DND-41 (cell line): ENCODE measurements at regions not wholly inside any gene's neighbourhood (a gene's known extent, or its start where the extent isn't known, plus 50 kb on each side); places are given as distances from the start of the nearest gene placed in this dataset.

ENCODE experiments used
- EZH2 ChIP-seq: IDR thresholded peaks from 3 replicates; pipeline ENCODE4 v1.6.1; 2012; ENCODE audit warnings: borderline replicate concordance, low read depth, mild to moderate bottlenecking, moderate library complexity, low read length, inconsistent platforms; ENCODE audit not compliant: severe bottlenecking
- TF ChIP-seq, protein P1 (sequence below): IDR thresholded peaks from 2 replicates; pipeline ENCODE4 v1.5.1; 2012; ENCODE audit warnings: borderline replicate concordance, low read length, moderate library complexity, mild to moderate bottlenecking; ENCODE audit not compliant: poor library complexity, severe bottlenecking; ENCODE audit errors: extremely low read depth

GRCh38 chr20:40422656-40423055, 266.4 kb downstream of the MAFB start:
- TF ChIP-seq, protein P1, sequence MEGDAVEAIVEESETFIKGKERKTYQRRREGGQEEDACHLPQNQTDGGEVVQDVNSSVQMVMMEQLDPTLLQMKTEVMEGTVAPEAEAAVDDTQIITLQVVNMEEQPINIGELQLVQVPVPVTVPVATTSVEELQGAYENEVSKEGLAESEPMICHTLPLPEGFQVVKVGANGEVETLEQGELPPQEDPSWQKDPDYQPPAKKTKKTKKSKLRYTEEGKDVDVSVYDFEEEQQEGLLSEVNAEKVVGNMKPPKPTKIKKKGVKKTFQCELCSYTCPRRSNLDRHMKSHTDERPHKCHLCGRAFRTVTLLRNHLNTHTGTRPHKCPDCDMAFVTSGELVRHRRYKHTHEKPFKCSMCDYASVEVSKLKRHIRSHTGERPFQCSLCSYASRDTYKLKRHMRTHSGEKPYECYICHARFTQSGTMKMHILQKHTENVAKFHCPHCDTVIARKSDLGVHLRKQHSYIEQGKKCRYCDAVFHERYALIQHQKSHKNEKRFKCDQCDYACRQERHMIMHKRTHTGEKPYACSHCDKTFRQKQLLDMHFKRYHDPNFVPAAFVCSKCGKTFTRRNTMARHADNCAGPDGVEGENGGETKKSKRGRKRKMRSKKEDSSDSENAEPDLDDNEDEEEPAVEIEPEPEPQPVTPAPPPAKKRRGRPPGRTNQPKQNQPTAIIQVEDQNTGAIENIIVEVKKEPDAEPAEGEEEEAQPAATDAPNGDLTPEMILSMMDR, result no peak
- TF ChIP-seq EZH2, result no peak
